Fibroblast of villous mesenchyme (primary cell): ENCODE measurements at regions not wholly inside any gene's neighbourhood (a gene's known extent, or its start where the extent isn't known, plus 50 kb on each side); places are given as distances from the start of the nearest gene placed in this dataset.

Experiments used
- DNase-seq: peaks from one replicate; pipeline ENCODE4 v3.0.0-alpha.2; 2010; ENCODE audit warnings: low read depth
- H3K4me3 ChIP-seq: 2 replicates; pipeline ENCODE4 v1.5.1; 2011; ENCODE audit warnings: low read depth, mild to moderate bottlenecking, low read length
- CTCF ChIP-seq: IDR thresholded peaks from 2 replicates; pipeline ENCODE4 v1.5.1; 2012; ENCODE audit warnings: low read depth, mild to moderate bottlenecking, low read length; ENCODE audit not compliant: insufficient read depth

- TF ChIP-seq CTCF: no peak
- H3K4me3 ChIP-seq: no peak overlapping the region
- no peak for DNase-seq
Measured at GRCh38 chr17:5662409-5663085, 78.2 kb upstream of the NLRP1 start.

DNA sequence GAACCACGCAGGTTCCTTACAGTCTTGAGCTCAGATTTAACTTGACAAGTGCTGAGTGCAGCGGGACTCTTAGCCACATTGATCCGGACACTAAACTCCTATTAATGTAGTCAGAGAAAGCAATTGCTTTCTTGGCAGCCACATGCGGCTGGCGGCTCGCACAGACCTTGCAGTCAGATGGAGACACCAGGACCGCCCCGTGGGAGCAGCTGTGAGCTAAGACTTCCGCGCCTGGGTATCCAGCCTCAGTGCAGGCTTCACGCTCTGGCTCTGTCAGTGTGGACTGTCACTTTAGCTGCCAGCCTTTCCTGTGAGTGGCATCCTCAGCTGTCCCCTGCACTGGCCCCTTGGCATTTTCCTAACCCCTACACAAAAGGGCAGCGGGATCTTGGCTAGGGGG is 80.9 kb upstream of the NLRP1 start:
- DNase-seq: no peak
- no peak overlapping the region for H3K4me3 ChIP-seq
- TF ChIP-seq CTCF: no peak

GRCh38 chr17:5667871-5668270 is 83.6 kb upstream of the NLRP1 start:
- TF ChIP-seq CTCF: peak; percentile 7
- no peak overlapping the region for H3K4me3 ChIP-seq
- DNase-seq: no peak

DNA sequence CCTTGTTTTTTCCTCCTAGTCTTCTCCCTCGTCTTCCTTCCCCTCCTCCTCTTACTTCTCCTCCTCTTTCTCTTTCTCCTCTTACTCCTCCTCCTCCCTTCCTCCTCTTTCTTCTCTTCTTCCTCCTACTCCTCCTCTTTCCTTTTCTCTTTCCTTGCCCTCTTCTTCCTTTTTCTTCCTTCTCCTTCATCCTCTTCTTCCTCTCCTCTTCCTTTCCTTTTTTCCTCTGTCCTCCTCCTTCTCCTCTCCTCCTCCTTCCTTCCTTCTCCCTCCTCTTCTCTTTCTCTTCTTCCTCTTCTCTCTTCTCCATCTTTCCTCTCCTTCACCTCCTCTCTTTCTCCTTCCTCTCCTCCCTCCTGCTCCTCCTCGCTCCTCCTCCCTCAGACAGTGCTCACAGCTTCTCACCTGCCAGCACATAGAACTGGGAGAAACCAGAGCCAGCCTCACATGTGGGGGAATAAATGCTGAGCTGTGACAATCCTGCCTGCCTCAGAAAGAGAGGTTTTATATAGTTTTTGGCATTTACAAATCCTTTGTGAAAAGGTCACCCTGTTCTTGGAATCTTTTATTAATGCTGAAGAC is 84.3 kb upstream of the NLRP1 start:
- no peak for DNase-seq
- H3K4me3 ChIP-seq: no peak overlapping the region
- no peak for TF ChIP-seq CTCF

DNA sequence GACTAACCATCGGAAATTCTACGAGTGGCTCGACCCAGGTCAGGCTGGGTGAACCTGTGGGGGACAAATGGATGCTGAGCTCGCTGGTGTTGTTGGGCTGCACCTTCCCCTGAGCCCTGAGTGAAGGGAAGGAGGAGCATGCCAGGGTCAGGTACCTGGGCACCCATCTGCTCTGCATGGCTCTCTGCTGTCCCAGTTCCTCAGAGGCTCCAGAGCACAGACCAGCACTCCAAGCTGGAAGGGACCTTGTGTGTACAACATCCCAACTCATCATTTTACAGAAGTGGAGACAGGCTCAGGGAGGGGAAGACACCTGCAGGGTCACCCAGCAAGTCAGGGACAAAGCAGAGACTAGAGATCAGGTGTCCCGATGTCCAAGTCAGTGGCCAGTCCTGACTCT is 84.9 kb upstream of the NLRP1 start:
- TF ChIP-seq CTCF: no peak
- H3K4me3 ChIP-seq: no peak overlapping the region
- DNase-seq: no peak

- no peak for DNase-seq
- no peak for TF ChIP-seq CTCF
- no peak overlapping the region for H3K4me3 ChIP-seq
Measured at GRCh38 chr17:5672141-5672540, 87.8 kb upstream of the NLRP1 start.
